IMR-90 (cell line): ENCODE measurements at regions not wholly inside any gene's neighbourhood (a gene's known extent, or its start where the extent isn't known, plus 50 kb on each side); places are given as distances from the start of the nearest gene placed in this dataset.
"Not testable (repeated sequence)": the region's sequence is repeated elsewhere in the genome, so short reads cannot be mapped to it uniquely, and the experiment has no call there.

ENCODE experiments used
- ATAC-seq: fragments of 200-7000 bp; cut with Tn5 transposase; 2 replicates; pipeline ENCODE4 v1.9.1; 2020; ENCODE audit warnings: low read depth, mild to moderate bottlenecking, moderate library complexity
- BruUV-seq: library from RNA; stranded (reverse); fragments of 400-500 nt; replicated peaks from 2 replicates; lab custom pipeline; 2021; lab: Mats Ljungman, UMichigan
- CTCF ChIA-PET: fragments of 300-600 bp; formaldehyde crosslinking; extraction: SDS; loops from one replicate; lab custom pipeline; 2021; ENCODE audit warnings: antibody characterized with exemption; lab: Yijun Ruan, JAX
- POLR2A ChIA-PET: fragments of 300-600 bp; sonication (Branson Sonifier 250); formaldehyde crosslinking; loops from one replicate; lab custom pipeline; 2022; ENCODE audit warnings: antibody characterized with exemption; ENCODE audit not compliant: unreplicated experiment; lab: Charles Lee
- DNase-seq: peaks from one replicate; pipeline ENCODE4 v3.0.0; 2013
- H2AFZ ChIP-seq: replicated peaks from 2 replicates; pipeline ENCODE3; 2013; ENCODE audit warnings: low read length, mild to moderate bottlenecking; ENCODE audit not compliant: poor library complexity
- H2AK5ac ChIP-seq: 2 replicates; pipeline ENCODE4 v1.6.1; 2013; ENCODE audit warnings: low read depth, low read length, inconsistent platforms
- H2AK9ac ChIP-seq: replicated peaks from 2 replicates; pipeline ENCODE3; 2013; ENCODE audit warnings: mild to moderate bottlenecking, low read depth, low read length, moderate library complexity; ENCODE audit not compliant: poor library complexity
- H2BK120ac ChIP-seq: 2 replicates; pipeline ENCODE4 v1.6.1; 2013; ENCODE audit warnings: low read depth, low read length, inconsistent platforms
- H2BK15ac ChIP-seq: 3 replicates; pipeline ENCODE4 v1.6.1; 2013; ENCODE audit warnings: low read depth, low read length, inconsistent platforms
- H2BK20ac ChIP-seq: 2 replicates; pipeline ENCODE4 v1.6.1; 2013; ENCODE audit warnings: low read depth, mild to moderate bottlenecking, inconsistent platforms, low read length, moderate library complexity
- H2BK5ac ChIP-seq: 2 replicates; pipeline ENCODE4 v1.6.1; 2013; ENCODE audit warnings: mild to moderate bottlenecking, low read depth, low read length, inconsistent platforms; ENCODE audit not compliant: poor library complexity, severe bottlenecking
- H3K14ac ChIP-seq: replicated peaks from 2 replicates; pipeline ENCODE4 v1.6.1; 2013; ENCODE audit warnings: low read depth, low read length, inconsistent platforms
- H3K18ac ChIP-seq: 2 replicates; pipeline ENCODE4 v1.6.1; 2013; ENCODE audit warnings: low read depth, low read length, control low read depth
- H3K23ac ChIP-seq: 2 replicates; pipeline ENCODE4 v1.6.1; 2013; ENCODE audit warnings: low read depth, low read length, inconsistent platforms
- H3K27ac ChIP-seq: 2 replicates; pipeline ENCODE4 v1.5.1; 2013; ENCODE audit warnings: mild to moderate bottlenecking, control low read depth, low read length; ENCODE audit not compliant: insufficient read depth
- H3K27me3 ChIP-seq: 2 replicates; pipeline ENCODE4 v1.6.1; 2013; ENCODE audit warnings: low read length; ENCODE audit not compliant: control insufficient read depth, insufficient read depth
- H3K36me3 ChIP-seq: 2 replicates; pipeline ENCODE4 v1.6.1; 2013; ENCODE audit warnings: low read length, mixed read lengths; ENCODE audit not compliant: control insufficient read depth, insufficient read depth
- H3K4ac ChIP-seq: 2 replicates; pipeline ENCODE4 v1.6.1; 2013; ENCODE audit warnings: low read depth, low read length, inconsistent platforms
- H3K4me1 ChIP-seq: 2 replicates; pipeline ENCODE4 v1.6.1; 2013; ENCODE audit warnings: low read length, mixed read lengths; ENCODE audit not compliant: control insufficient read depth, insufficient read depth
- H3K4me2 ChIP-seq: 2 replicates; pipeline ENCODE4 v1.6.1; 2013; ENCODE audit warnings: low read depth, mild to moderate bottlenecking, control low read depth, low read length, moderate library complexity
- H3K4me3 ChIP-seq: 2 replicates; pipeline ENCODE4 v1.5.1; 2013; ENCODE audit warnings: low read depth, mild to moderate bottlenecking, control low read depth, low read length, moderate library complexity; ENCODE audit not compliant: insufficient read depth
- H3K56ac ChIP-seq: 2 replicates; pipeline ENCODE4 v1.6.1; 2013; ENCODE audit warnings: low read length, inconsistent platforms; ENCODE audit not compliant: insufficient read depth; ENCODE audit errors: extremely low read depth
- H3K79me1 ChIP-seq, 2 experiments: 2 replicates each; pipeline ENCODE4 v1.6.1; 2013; ENCODE audit warnings: low read length in 2 of 2, inconsistent platforms in 1 of 2, low read depth in 1 of 2
- H3K9ac ChIP-seq: 2 replicates; pipeline ENCODE4 v1.6.1; 2013; ENCODE audit warnings: low read depth, low read length, control low read depth
- H3K9me1 ChIP-seq: 2 replicates; pipeline ENCODE4 v1.6.1; 2013; ENCODE audit warnings: low read length, inconsistent platforms; ENCODE audit not compliant: insufficient read depth
- H3K9me3 ChIP-seq: 2 replicates; pipeline ENCODE4 v1.6.1; 2013; ENCODE audit warnings: low read length; ENCODE audit not compliant: control insufficient read depth, insufficient read depth
- H4K20me1 ChIP-seq: 2 replicates; pipeline ENCODE4 v1.6.1; 2013; ENCODE audit warnings: low read length, inconsistent platforms; ENCODE audit not compliant: insufficient read depth
- H4K5ac ChIP-seq: 2 replicates; pipeline ENCODE4 v1.6.1; 2013; ENCODE audit warnings: mild to moderate bottlenecking, low read depth, low read length, control low read depth
- H4K8ac ChIP-seq, 2 experiments: 2 replicates each; pipeline ENCODE4 v1.6.1; 2013; ENCODE audit warnings: low read depth in 2 of 2, low read length in 2 of 2, control low read depth in 1 of 2, inconsistent platforms in 1 of 2
- H4K91ac ChIP-seq: 2 replicates; pipeline ENCODE4 v1.6.1; 2013; ENCODE audit warnings: low read depth, low read length, inconsistent platforms; ENCODE audit not compliant: insufficient read depth
- WGBS, 2 experiments: methylation state at CpG; one replicate each; pipeline versions ENCODE4 v1.1.5 to v1.1.7; 2013; ENCODE audit warnings: missing lambda C conversion rate in 2 of 2; ENCODE audit not compliant: insufficient read length in 1 of 2; ENCODE audit errors: extremely low coverage in 2 of 2; 5-methylcytosine and 5-hydroxymethylcytosine counted together
- dilution Hi-C: fragments of 300-500 bp; cut with HindIII; formaldehyde crosslinking; loops from one replicate; pipeline ENCODE4 v1.14.3; 2018; ENCODE audit warnings: low sequenced_read_pairs; ENCODE audit not compliant: unreplicated experiment
- in situ Hi-C: fragments of 300-500 bp; cut with MboI; formaldehyde crosslinking; loops from 3 replicates; pipeline ENCODE4 v1.14.3; 2019; ENCODE audit warnings: low sequenced_read_pairs, inconsistent platforms, mixed read lengths
- intact Hi-C: fragments of 100-400 bp; cut with micrococcal nuclease; formaldehyde crosslinking; loops from 2 replicates; pipeline ENCODE4 v1.10.0; 2022

- H3K9me1 ChIP-seq, H3K4ac ChIP-seq, CTCF ChIA-PET, H2AK5ac ChIP-seq, H2BK5ac ChIP-seq, H3K4me1 ChIP-seq, H3K56ac ChIP-seq, H4K91ac ChIP-seq, H3K4me2 ChIP-seq, H3K9me3 ChIP-seq, H3K27ac ChIP-seq, in situ Hi-C loops, H3K14ac ChIP-seq, H4K20me1 ChIP-seq, H2BK15ac ChIP-seq, H4K5ac ChIP-seq, DNase-seq, H3K9ac ChIP-seq, H2AK9ac ChIP-seq, ATAC-seq, H3K36me3 ChIP-seq, H3K79me1 ChIP-seq, H3K4me3 ChIP-seq, H3K23ac ChIP-seq, dilution Hi-C loops, H3K18ac ChIP-seq, H2BK20ac ChIP-seq, intact Hi-C loops, BruUV-seq, H4K8ac ChIP-seq, POLR2A ChIA-PET, H3K27me3 ChIP-seq, H2AFZ ChIP-seq, H2BK120ac ChIP-seq: not testable (repeated sequence)
- WGBS, 2 experiments, result no CpG with 5 or more reads among the region's 3 CpGs
These were observed 85.9 kb upstream of the AGAP9 start for GRCh38 chr10:47609311-47609710.

GRCh38 chr10:47605791-47606773, 82.6 kb upstream of the AGAP9 start:
- H3K18ac ChIP-seq, H3K4me1 ChIP-seq, H4K8ac ChIP-seq, H3K36me3 ChIP-seq, H4K5ac ChIP-seq, H3K23ac ChIP-seq, H4K91ac ChIP-seq, H3K27ac ChIP-seq, dilution Hi-C loops, DNase-seq, H2AK9ac ChIP-seq, H4K20me1 ChIP-seq, H2BK15ac ChIP-seq, intact Hi-C loops, H3K9me1 ChIP-seq, H3K4me2 ChIP-seq, BruUV-seq, ATAC-seq, H2BK120ac ChIP-seq, H2BK20ac ChIP-seq, H2AK5ac ChIP-seq, H3K56ac ChIP-seq, H3K27me3 ChIP-seq, in situ Hi-C loops, H2AFZ ChIP-seq, H3K9me3 ChIP-seq, H3K4ac ChIP-seq, H3K79me1 ChIP-seq, H3K9ac ChIP-seq, H3K4me3 ChIP-seq, H3K14ac ChIP-seq, H2BK5ac ChIP-seq, CTCF ChIA-PET, POLR2A ChIA-PET: not testable (repeated sequence)
- WGBS, 2 experiments, result no CpG with 5 or more reads among the region's 1 CpG
